K562 (cell line): ENCODE measurements at regions not wholly inside any gene's neighbourhood (a gene's known extent, or its start where the extent isn't known, plus 50 kb on each side); places are given as distances from the start of the nearest gene placed in this dataset.

Experiments used
- CHD2 ChIP-seq: IDR thresholded peaks from 2 replicates; pipeline ENCODE4 v1.6.1; 2011; ENCODE audit warnings: low read depth, low read length
- GABPA ChIP-seq: fragments of 200-800 bp; sonication (Bioruptor generic); conservative IDR thresholded peaks from 2 replicates; pipeline ENCODE4 v1.6.1; 2016; ENCODE audit warnings: low read depth, missing genetic modification characterization, missing compliant biosample characterization
- JUNB ChIP-seq: fragments of 450-650 bp; formaldehyde crosslinking; conservative IDR thresholded peaks from 2 replicates; pipeline ENCODE4 v1.4.0; 2020; ENCODE audit warnings: mild to moderate bottlenecking
- NUFIP1 ChIP-seq: fragments of 450-650 bp; IDR thresholded peaks from 2 replicates; pipeline ENCODE4 v1.6.1; 2018; ENCODE audit not compliant: partially characterized antibody
- POLR2AphosphoS5 ChIP-seq: IDR thresholded peaks from 2 replicates; pipeline ENCODE4 v1.6.1; 2011; ENCODE audit warnings: mild to moderate bottlenecking, low read depth, low read length, moderate library complexity; ENCODE audit not compliant: control insufficient read depth, insufficient read depth
- SIN3A ChIP-seq, 2 experiments: fragments of 150-350 bp in 1 of 2; IDR thresholded peaks; 2 replicates each; pipeline ENCODE4 v1.6.1; 2011 to 2016; ENCODE audit warnings: borderline replicate concordance in 2 of 2, low read depth in 2 of 2, low read length in 2 of 2, mild to moderate bottlenecking in 2 of 2, moderate library complexity in 2 of 2; ENCODE audit not compliant: control insufficient read depth in 1 of 2
- TSC22D4 ChIP-seq: fragments of 450-650 bp; IDR thresholded peaks from 2 replicates; pipeline ENCODE4 v1.6.1; 2016; ENCODE audit warnings: missing genetic modification characterization, missing biosample characterization, control low read depth
- ZBTB17 ChIP-seq: fragments of 450-650 bp; formaldehyde crosslinking; IDR thresholded peaks from 2 replicates; pipeline ENCODE4 v1.4.0; 2020; ENCODE audit warnings: mild to moderate bottlenecking
- ZNF212 ChIP-seq: fragments of 450-650 bp; formaldehyde crosslinking; IDR thresholded peaks from 2 replicates; pipeline ENCODE4 v1.4.0; 2020; ENCODE audit warnings: mild to moderate bottlenecking
- TF ChIP-seq, protein P1 (sequence below): IDR thresholded peaks from 3 replicates; pipeline ENCODE4 v1.6.1; 2011; ENCODE audit warnings: borderline replicate concordance, mild to moderate bottlenecking; ENCODE audit not compliant: insufficient read length, insufficient read depth
- TF ChIP-seq, protein P2 (sequence below): sonication (generic); formaldehyde crosslinking; IDR thresholded peaks from 2 replicates; pipeline ENCODE4 v1.8.1; 2022; ENCODE audit warnings: missing genetic modification reagents
- TF ChIP-seq, protein P3 (sequence below): sonication (generic); IDR thresholded peaks from 2 replicates; pipeline ENCODE4 v1.6.1; 2016

DNA sequence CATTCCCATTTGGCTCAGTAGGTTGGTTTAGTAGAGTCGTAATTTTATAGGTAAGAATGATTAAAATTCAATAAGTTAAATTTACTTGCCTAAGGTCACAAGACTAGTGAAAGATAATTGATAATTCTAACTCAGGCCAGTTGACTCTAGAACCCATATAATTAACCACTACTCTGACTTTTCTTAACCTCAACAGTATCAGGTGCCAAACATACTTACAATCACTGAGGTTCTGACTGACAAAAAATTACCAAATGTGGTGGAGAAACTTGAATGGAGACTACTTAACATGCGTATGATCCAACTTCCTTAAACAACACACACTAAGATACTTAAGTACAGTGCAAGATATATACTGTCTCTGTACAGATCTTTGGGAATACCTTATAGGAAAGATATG, 667.3 kb upstream of the SORCS1 start (continued):
- TF ChIP-seq, protein P1, sequence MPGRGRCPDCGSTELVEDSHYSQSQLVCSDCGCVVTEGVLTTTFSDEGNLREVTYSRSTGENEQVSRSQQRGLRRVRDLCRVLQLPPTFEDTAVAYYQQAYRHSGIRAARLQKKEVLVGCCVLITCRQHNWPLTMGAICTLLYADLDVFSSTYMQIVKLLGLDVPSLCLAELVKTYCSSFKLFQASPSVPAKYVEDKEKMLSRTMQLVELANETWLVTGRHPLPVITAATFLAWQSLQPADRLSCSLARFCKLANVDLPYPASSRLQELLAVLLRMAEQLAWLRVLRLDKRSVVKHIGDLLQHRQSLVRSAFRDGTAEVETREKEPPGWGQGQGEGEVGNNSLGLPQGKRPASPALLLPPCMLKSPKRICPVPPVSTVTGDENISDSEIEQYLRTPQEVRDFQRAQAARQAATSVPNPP: no peak
- TF ChIP-seq ZBTB17 (CRISPR knock-in tag) (no peak), CHD2 (no peak), GABPA (tag) (no peak), SIN3A (IDR thresholded peaks at IDR 0.05; ENCODE audit: borderline replicate concordance in 2 of 2, control insufficient read depth in 1 of 2, low read depth in 2 of 2, low read length in 2 of 2) (no peak), JUNB (CRISPR knock-in tag) (no peak), NUFIP1 (no peak), TSC22D4 (tag) (no peak), ZNF212 (CRISPR knock-in tag) (no peak), POLR2AphosphoS5 (no peak)
- TF ChIP-seq, protein P2, sequence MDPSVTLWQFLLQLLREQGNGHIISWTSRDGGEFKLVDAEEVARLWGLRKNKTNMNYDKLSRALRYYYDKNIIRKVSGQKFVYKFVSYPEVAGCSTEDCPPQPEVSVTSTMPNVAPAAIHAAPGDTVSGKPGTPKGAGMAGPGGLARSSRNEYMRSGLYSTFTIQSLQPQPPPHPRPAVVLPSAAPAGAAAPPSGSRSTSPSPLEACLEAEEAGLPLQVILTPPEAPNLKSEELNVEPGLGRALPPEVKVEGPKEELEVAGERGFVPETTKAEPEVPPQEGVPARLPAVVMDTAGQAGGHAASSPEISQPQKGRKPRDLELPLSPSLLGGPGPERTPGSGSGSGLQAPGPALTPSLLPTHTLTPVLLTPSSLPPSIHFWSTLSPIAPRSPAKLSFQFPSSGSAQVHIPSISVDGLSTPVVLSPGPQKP (CRISPR knock-in tag): no peak
- TF ChIP-seq, protein P3, sequence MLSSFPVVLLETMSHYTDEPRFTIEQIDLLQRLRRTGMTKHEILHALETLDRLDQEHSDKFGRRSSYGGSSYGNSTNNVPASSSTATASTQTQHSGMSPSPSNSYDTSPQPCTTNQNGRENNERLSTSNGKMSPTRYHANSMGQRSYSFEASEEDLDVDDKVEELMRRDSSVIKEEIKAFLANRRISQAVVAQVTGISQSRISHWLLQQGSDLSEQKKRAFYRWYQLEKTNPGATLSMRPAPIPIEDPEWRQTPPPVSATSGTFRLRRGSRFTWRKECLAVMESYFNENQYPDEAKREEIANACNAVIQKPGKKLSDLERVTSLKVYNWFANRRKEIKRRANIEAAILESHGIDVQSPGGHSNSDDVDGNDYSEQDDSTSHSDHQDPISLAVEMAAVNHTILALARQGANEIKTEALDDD: no peak
